Epithelial cell of esophagus (primary cell): ENCODE measurements at regions not wholly inside any gene's neighbourhood (a gene's known extent, or its start where the extent isn't known, plus 50 kb on each side); places are given as distances from the start of the nearest gene placed in this dataset.

Source experiments
- DNase-seq: peaks from one replicate; pipeline ENCODE4 v3.0.0; 2010; ENCODE audit warnings: low read depth
- H3K4me3 ChIP-seq: 2 replicates; pipeline ENCODE4 v1.5.1; 2011; ENCODE audit warnings: mild to moderate bottlenecking, low read length, control low read depth
- TF ChIP-seq, protein P1 (sequence below): IDR thresholded peaks from 2 replicates; pipeline ENCODE4 v1.5.1; 2011; ENCODE audit warnings: low read depth, mild to moderate bottlenecking, low read length, control low read depth, inconsistent platforms; ENCODE audit not compliant: insufficient read depth; ENCODE audit errors: missing control alignments

DNA sequence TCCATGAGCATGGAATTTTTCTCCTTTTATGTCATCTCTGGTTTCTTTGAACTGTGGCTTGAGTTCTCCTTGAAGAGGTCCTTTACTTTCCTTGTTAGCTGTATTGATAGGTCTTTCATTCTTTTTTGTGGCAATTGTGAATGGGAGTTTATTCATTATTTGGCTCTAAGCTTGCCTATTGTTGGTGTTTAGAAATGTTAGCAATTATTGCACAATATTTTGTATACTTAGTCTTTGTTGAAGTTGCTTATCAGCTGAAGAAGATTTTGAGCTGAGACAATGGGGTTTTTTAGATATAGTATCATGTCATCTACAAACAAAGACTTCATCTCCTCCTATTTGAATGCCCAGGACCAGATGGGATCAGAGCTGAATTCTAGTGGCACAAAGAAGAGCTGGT lies 1143.8 kb downstream of the XPNPEP1 start:
- no peak for DNase-seq
- H3K4me3 ChIP-seq, result no peak overlapping the region
- TF ChIP-seq, protein P1, sequence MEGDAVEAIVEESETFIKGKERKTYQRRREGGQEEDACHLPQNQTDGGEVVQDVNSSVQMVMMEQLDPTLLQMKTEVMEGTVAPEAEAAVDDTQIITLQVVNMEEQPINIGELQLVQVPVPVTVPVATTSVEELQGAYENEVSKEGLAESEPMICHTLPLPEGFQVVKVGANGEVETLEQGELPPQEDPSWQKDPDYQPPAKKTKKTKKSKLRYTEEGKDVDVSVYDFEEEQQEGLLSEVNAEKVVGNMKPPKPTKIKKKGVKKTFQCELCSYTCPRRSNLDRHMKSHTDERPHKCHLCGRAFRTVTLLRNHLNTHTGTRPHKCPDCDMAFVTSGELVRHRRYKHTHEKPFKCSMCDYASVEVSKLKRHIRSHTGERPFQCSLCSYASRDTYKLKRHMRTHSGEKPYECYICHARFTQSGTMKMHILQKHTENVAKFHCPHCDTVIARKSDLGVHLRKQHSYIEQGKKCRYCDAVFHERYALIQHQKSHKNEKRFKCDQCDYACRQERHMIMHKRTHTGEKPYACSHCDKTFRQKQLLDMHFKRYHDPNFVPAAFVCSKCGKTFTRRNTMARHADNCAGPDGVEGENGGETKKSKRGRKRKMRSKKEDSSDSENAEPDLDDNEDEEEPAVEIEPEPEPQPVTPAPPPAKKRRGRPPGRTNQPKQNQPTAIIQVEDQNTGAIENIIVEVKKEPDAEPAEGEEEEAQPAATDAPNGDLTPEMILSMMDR, result no peak

DNA sequence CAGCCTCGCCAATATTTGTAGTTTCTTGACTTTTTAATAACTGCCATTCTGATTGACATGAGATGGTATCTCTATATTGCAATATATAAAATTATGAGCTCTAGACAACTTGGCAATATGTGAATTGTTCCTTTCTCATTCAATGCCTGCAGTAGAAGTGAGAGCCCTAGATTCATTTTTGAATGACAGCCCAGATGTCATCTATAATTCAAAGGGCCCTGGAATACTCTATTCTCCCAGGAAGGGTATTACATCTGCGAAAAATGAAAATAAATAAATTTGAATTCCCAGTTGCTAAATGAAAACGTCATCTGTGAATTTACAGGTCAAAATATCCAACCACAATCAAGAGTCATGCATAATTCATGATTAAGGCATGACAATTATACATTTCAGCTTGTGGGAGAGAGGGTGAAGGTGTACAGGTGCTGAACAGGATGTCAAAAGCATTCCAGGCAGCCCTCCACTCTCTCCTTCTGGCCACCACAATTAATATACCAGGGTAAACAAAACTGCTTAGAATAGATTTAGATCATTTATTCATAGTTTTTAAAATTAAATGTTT lies 1147.3 kb downstream of the XPNPEP1 start:
- DNase-seq, result no peak
- TF ChIP-seq, protein P1, result no peak
- H3K4me3 ChIP-seq, result no peak overlapping the region

DNA sequence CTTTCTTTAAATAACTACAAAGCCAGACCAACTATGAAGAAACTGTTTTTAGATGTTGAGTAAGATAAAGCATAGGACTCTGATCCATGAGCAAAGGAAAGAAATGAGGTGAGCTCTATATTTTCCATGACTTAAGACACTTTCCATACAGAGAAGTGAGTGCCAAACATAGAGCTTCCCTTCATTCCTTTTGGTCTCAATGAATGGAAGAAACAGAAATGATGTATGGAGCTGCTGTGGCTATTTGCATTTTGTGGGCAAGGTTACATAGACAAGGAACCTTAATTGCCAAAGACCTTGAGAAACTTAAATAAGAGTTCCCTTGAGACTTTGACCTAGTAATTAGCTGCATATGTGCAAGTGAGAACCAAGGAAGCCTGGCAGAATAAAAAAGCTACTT lies 1152.2 kb downstream of the XPNPEP1 start:
- no peak overlapping the region for H3K4me3 ChIP-seq
- TF ChIP-seq, protein P1, result no peak
- no peak for DNase-seq

DNA sequence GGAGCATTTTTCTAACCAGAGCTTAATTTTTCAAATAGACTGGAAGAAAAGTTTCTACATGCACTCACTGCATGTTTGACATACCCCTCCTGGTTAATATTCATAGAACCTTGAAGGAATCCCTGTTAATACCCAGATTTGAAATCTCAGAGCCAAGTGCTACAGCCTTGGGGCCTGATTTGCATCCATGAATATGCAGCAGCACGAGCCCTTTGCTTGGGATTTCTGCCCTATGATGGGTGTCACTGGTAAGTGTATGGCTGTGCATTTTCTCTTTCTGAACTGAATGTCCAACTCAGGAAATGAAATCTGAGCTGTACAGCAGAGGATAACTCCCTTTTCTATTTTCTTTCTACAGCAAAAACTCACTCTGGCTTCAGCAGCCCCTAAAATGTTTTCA lies 1157.5 kb downstream of the XPNPEP1 start:
- TF ChIP-seq, protein P1, result no peak
- H3K4me3 ChIP-seq, result no peak overlapping the region
- DNase-seq, result no peak

DNA sequence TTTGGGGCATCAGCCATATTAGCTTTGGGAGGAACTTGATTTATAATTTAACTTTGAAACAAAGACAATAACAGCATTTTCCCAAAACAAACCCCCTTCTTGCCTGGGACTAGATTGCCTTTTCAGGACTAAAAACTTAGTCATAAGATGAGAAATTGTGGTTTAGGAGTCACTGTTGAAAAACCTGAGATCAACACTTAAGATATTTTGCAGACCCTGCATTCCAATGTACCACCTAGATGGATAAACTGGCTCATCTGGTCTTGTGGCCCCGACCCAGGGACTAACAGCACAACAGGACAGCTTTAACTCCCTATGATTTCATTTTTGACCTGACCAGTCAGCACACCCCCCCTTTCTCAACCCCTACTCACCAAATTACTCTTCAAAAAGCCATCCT lies 1165.4 kb downstream of the XPNPEP1 start:
- no peak for DNase-seq
- TF ChIP-seq, protein P1, result no peak
- no peak overlapping the region for H3K4me3 ChIP-seq

DNA sequence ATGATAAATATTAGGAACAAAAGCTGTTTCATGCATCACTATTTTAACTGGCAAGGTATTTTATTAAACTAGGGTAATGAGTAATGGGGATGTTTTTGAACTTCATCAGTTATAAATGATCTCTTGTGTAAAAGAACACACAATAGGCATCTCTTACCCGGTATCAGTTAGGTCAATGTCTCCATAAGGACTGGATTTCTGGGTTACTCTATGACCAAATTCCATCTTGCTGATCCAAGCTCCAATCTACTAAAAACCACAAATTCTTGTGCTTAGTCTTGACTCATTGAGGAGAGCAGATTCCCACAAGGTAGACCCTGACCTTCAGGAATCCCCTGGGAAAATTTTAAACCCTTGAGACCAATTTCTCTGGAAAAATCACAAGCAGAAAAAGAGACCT lies 1167.7 kb downstream of the XPNPEP1 start:
- H3K4me3 ChIP-seq, result no peak overlapping the region
- TF ChIP-seq, protein P1, result no peak
- no peak for DNase-seq

DNA sequence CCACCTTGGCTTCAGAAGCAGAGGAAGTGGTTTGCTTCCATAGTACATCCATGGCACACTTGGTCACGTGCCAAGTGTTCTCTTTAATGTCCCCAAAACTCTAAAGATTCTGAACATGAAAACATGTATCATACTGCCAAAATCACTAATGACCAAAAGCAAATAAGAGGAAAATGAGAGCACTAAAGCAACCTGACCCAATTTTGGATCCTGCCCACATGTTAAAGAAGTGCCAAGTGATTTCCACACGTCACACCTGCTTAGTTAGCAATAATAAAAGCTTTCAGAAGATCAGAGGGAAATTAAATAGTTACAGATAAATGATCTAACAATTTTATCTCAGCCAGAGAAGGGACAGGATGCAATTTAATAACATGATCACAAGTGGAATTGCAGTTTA lies 1170.0 kb downstream of the XPNPEP1 start:
- DNase-seq, result no peak
- TF ChIP-seq, protein P1, result no peak
- H3K4me3 ChIP-seq, result no peak overlapping the region
